ENCODE measurements at regions not wholly inside any gene's neighbourhood (a gene's known extent, or its start where the extent isn't known, plus 50 kb on each side); places are given as distances from the start of the nearest gene placed in this dataset.

GRCh38 chr3:148319161-148319915 is 378.4 kb upstream of the AGTR1 start:
- TF ChIP-seq, protein P1, sequence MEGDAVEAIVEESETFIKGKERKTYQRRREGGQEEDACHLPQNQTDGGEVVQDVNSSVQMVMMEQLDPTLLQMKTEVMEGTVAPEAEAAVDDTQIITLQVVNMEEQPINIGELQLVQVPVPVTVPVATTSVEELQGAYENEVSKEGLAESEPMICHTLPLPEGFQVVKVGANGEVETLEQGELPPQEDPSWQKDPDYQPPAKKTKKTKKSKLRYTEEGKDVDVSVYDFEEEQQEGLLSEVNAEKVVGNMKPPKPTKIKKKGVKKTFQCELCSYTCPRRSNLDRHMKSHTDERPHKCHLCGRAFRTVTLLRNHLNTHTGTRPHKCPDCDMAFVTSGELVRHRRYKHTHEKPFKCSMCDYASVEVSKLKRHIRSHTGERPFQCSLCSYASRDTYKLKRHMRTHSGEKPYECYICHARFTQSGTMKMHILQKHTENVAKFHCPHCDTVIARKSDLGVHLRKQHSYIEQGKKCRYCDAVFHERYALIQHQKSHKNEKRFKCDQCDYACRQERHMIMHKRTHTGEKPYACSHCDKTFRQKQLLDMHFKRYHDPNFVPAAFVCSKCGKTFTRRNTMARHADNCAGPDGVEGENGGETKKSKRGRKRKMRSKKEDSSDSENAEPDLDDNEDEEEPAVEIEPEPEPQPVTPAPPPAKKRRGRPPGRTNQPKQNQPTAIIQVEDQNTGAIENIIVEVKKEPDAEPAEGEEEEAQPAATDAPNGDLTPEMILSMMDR (IDR thresholded peaks at IDR 0.05; ENCODE audit: insufficient read depth, low read length) = no peak
- TF ChIP-seq REST (IDR thresholded peaks at IDR 0.05; ENCODE audit: insufficient replicate concordance, low read depth) = no peak
- no peak for TF ChIP-seq POLR2AphosphoS5 (IDR thresholded peaks at IDR 0.05; ENCODE audit: low read depth)

All from HL-60 (cell line).